CD14-positive monocyte (primary cell): ENCODE measurements at regions not wholly inside any gene's neighbourhood (a gene's known extent, or its start where the extent isn't known, plus 50 kb on each side); places are given as distances from the start of the nearest gene placed in this dataset.

ENCODE experiments used
- DNase-seq, 3 donors: peaks; one replicate each; pipeline ENCODE4 v3.0.0-alpha.2; 2011 to 2022
- H2AFZ ChIP-seq: 2 replicates; pipeline ENCODE4 v1.6.0; 2012; ENCODE audit warnings: mild to moderate bottlenecking, low read depth, low read length, inconsistent platforms; ENCODE audit not compliant: insufficient read depth, poor library complexity, severe bottlenecking
- H3K27ac ChIP-seq, 2 donors: 1 replicate in 1 of 2; 2 replicates in 1 of 2; pipeline ENCODE4 v1.5.1; 2012 to 2013; ENCODE audit warnings: low read length in 2 of 2, control low read depth in 1 of 2, inconsistent platforms in 1 of 2, low read depth in 1 of 2, mild to moderate bottlenecking in 1 of 2
- H3K27me3 ChIP-seq, 2 donors: one replicate each; pipeline versions ENCODE4 v1.6.0 to v1.6.1; 2011 to 2013; ENCODE audit warnings: low read length in 2 of 2; ENCODE audit not compliant: control insufficient read depth in 2 of 2, insufficient read depth in 2 of 2
- H3K36me3 ChIP-seq, 2 donors: replicated peaks in 1 of 2; 1 replicate in 1 of 2; 2 replicates in 1 of 2; pipeline versions ENCODE4 v1.5.1 to v1.6.1; 2012 to 2013; ENCODE audit warnings: low read length in 2 of 2, control low read depth in 1 of 2, inconsistent platforms in 1 of 2, mild to moderate bottlenecking in 1 of 2; ENCODE audit not compliant: insufficient read depth in 2 of 2, control insufficient read depth in 1 of 2
- H3K4me1 ChIP-seq, 2 donors: 1 replicate in 1 of 2; 2 replicates in 1 of 2; pipeline versions ENCODE4 v1.5.1 to v1.6.1; 2012 to 2013; ENCODE audit warnings: low read length in 2 of 2, control low read depth in 1 of 2, inconsistent platforms in 1 of 2, mild to moderate bottlenecking in 1 of 2, moderate library complexity in 1 of 2; ENCODE audit not compliant: insufficient read depth in 2 of 2, control insufficient read depth in 1 of 2
- H3K4me2 ChIP-seq: replicated peaks from 2 replicates; pipeline ENCODE3; 2012; ENCODE audit warnings: low read length, moderate library complexity, mild to moderate bottlenecking; ENCODE audit not compliant: poor library complexity, severe bottlenecking; ENCODE audit errors: extremely low read depth
- H3K4me3 ChIP-seq, 3 experiments: fragments of 200-600 bp in 1 of 3; sonication (generic) in 1 of 3; replicated peaks in 1 of 3; 1 replicate in 2 of 3; 2 replicates in 1 of 3; pipeline ENCODE4 v1.5.1; 2011 to 2013; ENCODE audit warnings: low read length in 3 of 3, mild to moderate bottlenecking in 3 of 3, control low read depth in 2 of 3, low read depth in 2 of 3, inconsistent platforms in 1 of 3, moderate library complexity in 1 of 3
- H3K79me2 ChIP-seq: 2 replicates; pipeline ENCODE4 v1.6.0; 2012; ENCODE audit warnings: mild to moderate bottlenecking, control low read depth, inconsistent platforms, low read length, moderate library complexity; ENCODE audit not compliant: insufficient read depth
- H3K9ac ChIP-seq: 2 replicates; pipeline ENCODE4 v1.6.0; 2017; ENCODE audit warnings: low read length, mild to moderate bottlenecking; ENCODE audit not compliant: insufficient read depth, poor library complexity, severe bottlenecking
- H3K9me3 ChIP-seq, 2 donors: replicated peaks in 1 of 2; 1 replicate in 1 of 2; 2 replicates in 1 of 2; pipeline versions ENCODE4 v1.5.1 to v1.6.1; 2012 to 2013; ENCODE audit warnings: low read length in 2 of 2, control low read depth in 1 of 2; ENCODE audit not compliant: control insufficient read depth in 1 of 2, insufficient read depth in 1 of 2
- H4K20me1 ChIP-seq: 2 replicates; pipeline ENCODE4 v1.6.0; 2012; ENCODE audit warnings: mild to moderate bottlenecking, low read length, control low read depth, moderate library complexity; ENCODE audit not compliant: insufficient read depth
- H3K27ac Mint-ChIP-seq, 7 donors: one replicate each; pipeline ENCODE4 v1.8.0; 2020; ENCODE audit warnings: mild to moderate bottlenecking in 7 of 7, mixed read lengths in 7 of 7, moderate library complexity in 6 of 7, inconsistent platforms in 2 of 7
- H3K27me3 Mint-ChIP-seq, 3 donors: one replicate each; pipeline ENCODE4 v1.8.0; 2021 to 2022; ENCODE audit warnings: low read depth in 3 of 3, mild to moderate bottlenecking in 3 of 3, mixed read lengths in 3 of 3, moderate library complexity in 3 of 3, inconsistent platforms in 1 of 3
- H3K36me3 Mint-ChIP-seq, 2 donors: one replicate each; pipeline ENCODE4 v1.8.0; 2020; ENCODE audit warnings: mixed read lengths in 2 of 2, inconsistent platforms in 1 of 2, mild to moderate bottlenecking in 1 of 2
- H3K4me1 Mint-ChIP-seq: one replicate; pipeline ENCODE4 v1.8.0; 2020; ENCODE audit warnings: mild to moderate bottlenecking, mixed read lengths
- H3K4me3 Mint-ChIP-seq, 2 donors: one replicate each; pipeline ENCODE4 v1.8.0; 2020; ENCODE audit warnings: mild to moderate bottlenecking in 2 of 2, mixed read lengths in 2 of 2, moderate library complexity in 1 of 2
- H3K9me3 Mint-ChIP-seq, 7 donors: one replicate each; pipeline ENCODE4 v1.8.0; 2020 to 2022; ENCODE audit warnings: mixed read lengths in 7 of 7, mild to moderate bottlenecking in 6 of 7, moderate library complexity in 6 of 7, inconsistent platforms in 2 of 7
- WGBS: methylation state at CpG from one replicate; pipeline ENCODE4 v1.1.5; 2013; ENCODE audit warnings: missing lambda C conversion rate; ENCODE audit not compliant: insufficient coverage; 5-methylcytosine and 5-hydroxymethylcytosine counted together
- intact Hi-C, 2 donors: fragments of 100-400 bp; cut with micrococcal nuclease; formaldehyde crosslinking; loops; one replicate each; pipeline versions ENCODE4 v1.15.0 to v1.15.1; 2023
- TF ChIP-seq, protein P1 (sequence below): fragments of 200-600 bp; IDR thresholded peaks from one replicate; pipeline ENCODE4 v1.8.0; 2022; ENCODE audit warnings: antibody characterized with exemption, mild to moderate bottlenecking

DNA sequence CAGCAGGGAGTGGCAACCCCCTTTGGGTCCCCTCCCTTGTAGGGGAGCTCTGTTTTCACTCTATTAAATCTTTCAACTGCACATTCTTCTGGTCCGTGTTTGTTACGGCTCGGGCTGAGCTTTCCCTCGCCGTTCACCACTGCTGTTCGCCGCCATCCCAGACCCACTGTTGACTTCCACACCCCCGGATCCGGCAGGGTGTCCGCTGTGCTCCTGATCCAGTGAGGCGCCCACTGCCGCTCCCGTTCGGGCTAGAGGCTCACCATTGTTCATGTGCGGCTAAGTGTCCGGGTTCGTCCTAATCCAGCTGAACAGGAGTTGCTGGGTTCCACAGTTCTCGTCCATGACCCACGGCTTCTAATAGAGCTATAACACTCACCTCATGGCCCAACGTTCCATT, 408.1 kb downstream of the KCNJ2 start:
- Mint-ChIP-seq H3K4me1 (no peaks in the 10 kb centered on the region), H3K27me3 (no peaks in the 10 kb centered on the region), H3K36me3 (no peaks in the 10 kb centered on the region), H3K4me3 (no peak overlapping the region), H3K27ac (peak overlapping the region in 1 of 7 donors; percentile 5), H3K9me3 (peaks cover 5 to 21% (median 11%) of the 10 kb centered on the region in 7 donors)
- TF ChIP-seq, protein P1, sequence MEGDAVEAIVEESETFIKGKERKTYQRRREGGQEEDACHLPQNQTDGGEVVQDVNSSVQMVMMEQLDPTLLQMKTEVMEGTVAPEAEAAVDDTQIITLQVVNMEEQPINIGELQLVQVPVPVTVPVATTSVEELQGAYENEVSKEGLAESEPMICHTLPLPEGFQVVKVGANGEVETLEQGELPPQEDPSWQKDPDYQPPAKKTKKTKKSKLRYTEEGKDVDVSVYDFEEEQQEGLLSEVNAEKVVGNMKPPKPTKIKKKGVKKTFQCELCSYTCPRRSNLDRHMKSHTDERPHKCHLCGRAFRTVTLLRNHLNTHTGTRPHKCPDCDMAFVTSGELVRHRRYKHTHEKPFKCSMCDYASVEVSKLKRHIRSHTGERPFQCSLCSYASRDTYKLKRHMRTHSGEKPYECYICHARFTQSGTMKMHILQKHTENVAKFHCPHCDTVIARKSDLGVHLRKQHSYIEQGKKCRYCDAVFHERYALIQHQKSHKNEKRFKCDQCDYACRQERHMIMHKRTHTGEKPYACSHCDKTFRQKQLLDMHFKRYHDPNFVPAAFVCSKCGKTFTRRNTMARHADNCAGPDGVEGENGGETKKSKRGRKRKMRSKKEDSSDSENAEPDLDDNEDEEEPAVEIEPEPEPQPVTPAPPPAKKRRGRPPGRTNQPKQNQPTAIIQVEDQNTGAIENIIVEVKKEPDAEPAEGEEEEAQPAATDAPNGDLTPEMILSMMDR: no peak
- Histone ChIP-seq H3K79me2 (no peaks in the 10 kb centered on the region), H2AFZ (no peak overlapping the region), H3K36me3 (no peaks in the 10 kb centered on the region), H3K4me1 (no peaks in the 10 kb centered on the region), H3K4me3 (no peak overlapping the region), H3K4me2 (no peak overlapping the region), H3K27me3 (no peaks in the 10 kb centered on the region), H3K9ac (no peak overlapping the region), H3K9me3 (peaks cover 10 to 15% of the 10 kb centered on the region in 2 donors), H4K20me1 (no peaks in the 10 kb centered on the region), H3K27ac (no peak overlapping the region)
- WGBS: 99% methylated on average over 20 of the region's 20 CpGs
- DNase-seq: no peak
- intact Hi-C loops: no loop called here

GRCh38 chr17:70581459-70581858, 412.1 kb downstream of the KCNJ2 start:
- TF ChIP-seq, protein P1: no peak
- Mint-ChIP-seq H3K27ac (no peak overlapping the region), H3K36me3 (no peaks in the 10 kb centered on the region), H3K4me3 (no peak overlapping the region), H3K9me3 (peaks cover 6 to 26% (median 21%) of the 10 kb centered on the region in 7 donors), H3K27me3 (peaks cover 0 to 1% (median 1%) of the 10 kb centered on the region in 3 donors), H3K4me1 (no peaks in the 10 kb centered on the region)
- peaks cover 17 to 22% of the 10 kb centered on the region in 2 donors for H3K9me3 ChIP-seq
- no peak overlapping the region for H3K9ac ChIP-seq
- DNase-seq: no peak
- no peak overlapping the region for H3K4me2 ChIP-seq
- no peak overlapping the region for H2AFZ ChIP-seq
- H3K27ac ChIP-seq: no peak overlapping the region
- no CpG with 5 or more reads among the region's 3 CpGs for WGBS
- no peaks in the 10 kb centered on the region for H3K27me3 ChIP-seq
- H4K20me1 ChIP-seq: no peaks in the 10 kb centered on the region
- no peak overlapping the region for H3K4me3 ChIP-seq
- H3K36me3 ChIP-seq: no peaks in the 10 kb centered on the region
- no peaks in the 10 kb centered on the region for H3K4me1 ChIP-seq
- H3K79me2 ChIP-seq: no peaks in the 10 kb centered on the region
- intact Hi-C loops: no loop called here
